Rectal smooth muscle tissue (tissue), 1 donor: ENCODE measurements at regions not wholly inside any gene's neighbourhood (a gene's known extent, or its start where the extent isn't known, plus 50 kb on each side); places are given as distances from the start of the nearest gene placed in this dataset.

Experiments used
- H3K27ac ChIP-seq: one replicate; pipeline ENCODE4 v1.7.0; 2013; ENCODE audit warnings: low read depth, low read length, inconsistent platforms
- H3K27me3 ChIP-seq: one replicate; pipeline ENCODE4 v1.7.0; 2013; ENCODE audit warnings: low read length; ENCODE audit not compliant: control insufficient read depth, insufficient read depth
- H3K36me3 ChIP-seq: one replicate; pipeline ENCODE4 v1.7.0; 2013; ENCODE audit warnings: low read length; ENCODE audit not compliant: control insufficient read depth, insufficient read depth
- H3K4me1 ChIP-seq: one replicate; pipeline ENCODE4 v1.7.0; 2013; ENCODE audit warnings: low read length; ENCODE audit not compliant: control insufficient read depth, insufficient read depth
- H3K4me3 ChIP-seq: one replicate; pipeline ENCODE4 v1.7.0; 2013; ENCODE audit warnings: low read length
- H3K9ac ChIP-seq: one replicate; pipeline ENCODE4 v1.7.0; 2013; ENCODE audit warnings: low read length

- no peak overlapping the region for H3K9ac ChIP-seq
- no peak overlapping the region for H3K27ac ChIP-seq
- peaks cover 5% of the 10 kb centered on the region for H3K4me1 ChIP-seq
These were observed 95.6 kb upstream of the SLC14A2 start for GRCh38 chr18:45519411-45520280.

GRCh38 chr18:45521136-45521535 is 94.1 kb upstream of the SLC14A2 start:
- H3K27me3 ChIP-seq, result no peaks in the 10 kb centered on the region
- no peak overlapping the region for H3K4me3 ChIP-seq
- H3K4me1 ChIP-seq, result peaks cover 5% of the 10 kb centered on the region
- no peaks in the 10 kb centered on the region for H3K36me3 ChIP-seq
- no peak overlapping the region for H3K9ac ChIP-seq
- no peak overlapping the region for H3K27ac ChIP-seq

More at GRCh38 chr18:45519411-45520280, 95.6 kb upstream of the SLC14A2 start:
- Histone ChIP-seq H3K27me3 (no peaks in the 10 kb centered on the region), H3K4me3 (no peak overlapping the region), H3K36me3 (no peaks in the 10 kb centered on the region)

GRCh38 chr18:45521777-45522176 is 93.5 kb upstream of the SLC14A2 start:
- H3K9ac ChIP-seq, result no peak overlapping the region
- H3K4me3 ChIP-seq, result no peak overlapping the region
- no peaks in the 10 kb centered on the region for H3K36me3 ChIP-seq
- H3K4me1 ChIP-seq, result peaks cover 5% of the 10 kb centered on the region
- no peak overlapping the region for H3K27ac ChIP-seq
- H3K27me3 ChIP-seq, result no peaks in the 10 kb centered on the region

- Histone ChIP-seq H3K9ac (no peak overlapping the region), H3K36me3 (no peaks in the 10 kb centered on the region), H3K27ac (no peak overlapping the region), H3K4me1 (peaks cover 5% of the 10 kb centered on the region), H3K4me3 (no peak overlapping the region), H3K27me3 (no peaks in the 10 kb centered on the region)
These were observed 92.9 kb upstream of the SLC14A2 start for GRCh38 chr18:45522371-45522770.

- Histone ChIP-seq H3K4me3 (no peak overlapping the region), H3K4me1 (peaks cover 5% of the 10 kb centered on the region), H3K36me3 (no peaks in the 10 kb centered on the region), H3K27ac (no peak overlapping the region), H3K27me3 (no peaks in the 10 kb centered on the region), H3K9ac (no peak overlapping the region)
These were observed 90.0 kb upstream of the SLC14A2 start for GRCh38 chr18:45525301-45525700.

GRCh38 chr18:45526114-45526841 is 89.0 kb upstream of the SLC14A2 start:
- peaks cover 5% of the 10 kb centered on the region for H3K4me1 ChIP-seq
- H3K4me3 ChIP-seq, result no peak overlapping the region
- no peaks in the 10 kb centered on the region for H3K27me3 ChIP-seq
- H3K27ac ChIP-seq, result no peak overlapping the region
- H3K9ac ChIP-seq, result no peak overlapping the region
- H3K36me3 ChIP-seq, result no peaks in the 10 kb centered on the region

- Histone ChIP-seq H3K27ac (no peak overlapping the region), H3K9ac (no peak overlapping the region), H3K27me3 (no peaks in the 10 kb centered on the region), H3K4me3 (no peak overlapping the region), H3K4me1 (no peaks in the 10 kb centered on the region), H3K36me3 (no peaks in the 10 kb centered on the region)
These were observed 87.4 kb upstream of the SLC14A2 start for GRCh38 chr18:45527891-45528290.

- Histone ChIP-seq H3K27me3 (no peaks in the 10 kb centered on the region), H3K27ac (no peak overlapping the region), H3K4me3 (no peak overlapping the region), H3K9ac (no peak overlapping the region), H3K4me1 (no peaks in the 10 kb centered on the region), H3K36me3 (no peaks in the 10 kb centered on the region)
These were observed 86.5 kb upstream of the SLC14A2 start for GRCh38 chr18:45528712-45529336.

GRCh38 chr18:45538444-45538843 is 76.8 kb upstream of the SLC14A2 start:
- H3K4me1 ChIP-seq, result no peaks in the 10 kb centered on the region
- no peak overlapping the region for H3K27ac ChIP-seq
- H3K27me3 ChIP-seq, result no peaks in the 10 kb centered on the region
- H3K4me3 ChIP-seq, result no peak overlapping the region
- H3K36me3 ChIP-seq, result no peaks in the 10 kb centered on the region
- no peak overlapping the region for H3K9ac ChIP-seq

- Histone ChIP-seq H3K27me3 (no peaks in the 10 kb centered on the region), H3K4me1 (no peaks in the 10 kb centered on the region), H3K4me3 (no peak overlapping the region), H3K9ac (no peak overlapping the region), H3K36me3 (no peaks in the 10 kb centered on the region), H3K27ac (no peak overlapping the region)
These were observed 75.8 kb upstream of the SLC14A2 start for GRCh38 chr18:45539491-45539891.

- Histone ChIP-seq H3K9ac (no peak overlapping the region), H3K4me1 (no peaks in the 10 kb centered on the region), H3K27ac (no peak overlapping the region), H3K36me3 (no peaks in the 10 kb centered on the region), H3K4me3 (no peak overlapping the region), H3K27me3 (no peaks in the 10 kb centered on the region)
These were observed 75.2 kb upstream of the SLC14A2 start for GRCh38 chr18:45540125-45540524.

GRCh38 chr18:45541421-45541820 is 73.9 kb upstream of the SLC14A2 start:
- Histone ChIP-seq H3K9ac (no peak overlapping the region), H3K4me3 (no peak overlapping the region), H3K4me1 (no peaks in the 10 kb centered on the region), H3K36me3 (no peaks in the 10 kb centered on the region), H3K27me3 (no peaks in the 10 kb centered on the region), H3K27ac (no peak overlapping the region)
